SK-N-MC (cell line): ENCODE measurements at regions not wholly inside any gene's neighbourhood (a gene's known extent, or its start where the extent isn't known, plus 50 kb on each side); places are given as distances from the start of the nearest gene placed in this dataset.

Experiments
- EZH2 ChIP-seq: fragments of 200-600 bp; sonication (generic); IDR thresholded peaks from one replicate; pipeline ENCODE4 v1.6.1; 2017; ENCODE audit warnings: antibody characterized with exemption
- FOXP2 ChIP-seq: optimal IDR thresholded peaks from 2 replicates; pipeline ENCODE3; 2011; ENCODE audit warnings: mild to moderate bottlenecking, moderate library complexity; ENCODE audit not compliant: insufficient read depth; ENCODE audit errors: extremely low read length, control extremely low read depth
- POLR2AphosphoS5 ChIP-seq: IDR thresholded peaks from 2 replicates; pipeline ENCODE4 v1.6.1; 2012; ENCODE audit warnings: mild to moderate bottlenecking, low read depth, low read length, borderline replicate concordance

DNA sequence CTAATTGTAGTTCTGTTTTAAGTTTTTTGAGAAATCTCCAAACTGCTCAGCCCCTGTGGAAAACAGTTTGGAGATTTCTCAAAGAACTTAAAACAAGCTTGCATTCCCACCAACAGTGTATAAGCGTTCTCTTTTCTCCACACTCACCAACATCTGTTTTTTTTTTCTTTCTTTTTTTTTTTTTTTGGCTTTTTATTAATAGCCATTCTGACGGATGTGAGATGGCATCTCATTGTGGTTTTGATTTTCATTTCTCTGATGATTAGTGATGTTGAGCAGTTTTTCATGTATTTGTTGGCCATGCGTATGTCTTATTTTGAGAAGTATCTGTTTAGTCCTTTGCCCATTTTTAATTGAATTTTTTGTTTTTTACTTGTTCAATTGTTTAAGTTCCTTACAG is 73.1 kb upstream of the COL8A1 start:
- TF ChIP-seq POLR2AphosphoS5: no peak
- no peak for TF ChIP-seq EZH2
- TF ChIP-seq FOXP2: no peak
